NB4 (cell line): ENCODE measurements at regions not wholly inside any gene's neighbourhood (a gene's known extent, or its start where the extent isn't known, plus 50 kb on each side); places are given as distances from the start of the nearest gene placed in this dataset.
"Not testable (repeated sequence)": the region's sequence is repeated elsewhere in the genome, so short reads cannot be mapped to it uniquely, and the experiment has no call there.

ENCODE experiments used
- DNase-seq: peaks from one replicate; pipeline ENCODE4 v3.0.0; 2010; ENCODE audit warnings: low read depth
- H3K4me3 ChIP-seq: one replicate; pipeline ENCODE4 v1.5.1; 2011; ENCODE audit warnings: mild to moderate bottlenecking, low read depth, low read length, moderate library complexity
- CTCF ChIP-seq: IDR thresholded peaks from one replicate; pipeline ENCODE4 v1.5.1; 2012; ENCODE audit warnings: low read depth, low read length
- MAX ChIP-seq: IDR thresholded peaks from 2 replicates; pipeline ENCODE4 v1.6.1; 2011; ENCODE audit warnings: low read depth, low read length
- MYC ChIP-seq: IDR thresholded peaks from 2 replicates; pipeline ENCODE4 v1.6.1; 2011; ENCODE audit warnings: low read depth, low read length
- POLR2A ChIP-seq: IDR thresholded peaks from 2 replicates; pipeline ENCODE4 v1.6.1; 2011; ENCODE audit warnings: mild to moderate bottlenecking; ENCODE audit not compliant: insufficient read length; ENCODE audit errors: extremely low read depth

- H3K4me3 ChIP-seq, result no peak overlapping the region
- TF ChIP-seq MYC (no peak), POLR2A (no peak), MAX (no peak), CTCF (no peak)
- DNase-seq, result no peak
These were observed 360.9 kb downstream of the RRAGC start for GRCh38 chr1:38498686-38499085.

- no peak for DNase-seq
- TF ChIP-seq MYC (no peak), MAX (no peak), POLR2A (no peak), CTCF (no peak)
- H3K4me3 ChIP-seq, result no peak overlapping the region
These were observed 361.5 kb downstream of the RRAGC start for GRCh38 chr1:38497921-38498656.

- H3K4me3 ChIP-seq, result not testable (repeated sequence)
- DNase-seq, result peak; percentile 11
These were observed 366.3 kb downstream of the RRAGC start for GRCh38 chr1:38493306-38493705.

GRCh38 chr1:38489844-38490270 is 369.7 kb downstream of the RRAGC start:
- TF ChIP-seq CTCF (peak; percentile 80), MYC (no peak)
- peak; percentile 37 for DNase-seq
- no peak overlapping the region for H3K4me3 ChIP-seq

- no peak overlapping the region for H3K4me3 ChIP-seq
- DNase-seq, result no peak
- TF ChIP-seq CTCF, result no peak
- no peak for TF ChIP-seq MYC
- no peak for TF ChIP-seq POLR2A
These were observed 371.2 kb downstream of the RRAGC start for GRCh38 chr1:38488162-38488898.

- TF ChIP-seq MYC (no peak), POLR2A (no peak), MAX (no peak)
- no peak overlapping the region for H3K4me3 ChIP-seq
These were observed 372.2 kb downstream of the RRAGC start for GRCh38 chr1:38487396-38487795.

GRCh38 chr1:38486085-38486484 is 373.5 kb downstream of the RRAGC start:
- H3K4me3 ChIP-seq, result no peak overlapping the region

More at GRCh38 chr1:38487396-38487795, 372.2 kb downstream of the RRAGC start:
- no peak for DNase-seq

More at GRCh38 chr1:38486085-38486484, 373.5 kb downstream of the RRAGC start:
- DNase-seq, result no peak
- TF ChIP-seq MYC (no peak), MAX (no peak), POLR2A (no peak), CTCF (no peak)
